GM12878 (cell line): ENCODE measurements at regions not wholly inside any gene's neighbourhood (a gene's known extent, or its start where the extent isn't known, plus 50 kb on each side); places are given as distances from the start of the nearest gene placed in this dataset.

ENCODE experiments used
- ATAC-seq: fragments of 200-7000 bp; cut with Tn5 transposase; 3 replicates; pipeline ENCODE4 v1.9.1; 2020; ENCODE audit warnings: mild to moderate bottlenecking, moderate library complexity
- BruUV-seq: library from RNA; stranded (reverse); fragments of 400-500 nt; replicated peaks from 2 replicates; lab custom pipeline; 2021; lab: Mats Ljungman, UMichigan
- CTCF ChIA-PET: fragments of 300-600 bp; sonication (Branson Sonifier 250); formaldehyde crosslinking; extraction: SDS; loops from one replicate; lab custom pipeline; 2021; ENCODE audit warnings: inconsistent platforms; lab: Yijun Ruan, JAX
- POLR2A ChIA-PET: fragments of 350-600 bp; formaldehyde crosslinking; extraction: SDS; loops from one replicate; lab custom pipeline; 2021; ENCODE audit warnings: inconsistent platforms; lab: Charles Lee
- RAD21 ChIA-PET: fragments of 300-600 bp; sonication (Branson Sonifier 250); formaldehyde crosslinking; loops from one replicate; lab custom pipeline; 2023; ENCODE audit warnings: antibody characterized with exemption; ENCODE audit not compliant: unreplicated experiment; lab: Charles Lee
- SMC1A ChIA-PET: fragments of 300-600 bp; sonication (Branson Sonifier 250); formaldehyde crosslinking; loops from one replicate; lab custom pipeline; 2023; ENCODE audit not compliant: unreplicated experiment, uncharacterized antibody; lab: Charles Lee
- DNase-seq: peaks from one replicate; pipeline ENCODE4 v3.0.0-alpha.2; 2011; ENCODE audit warnings: low read depth, low spot score
- FAIRE-seq: peaks from 3 replicates; lab custom pipeline; 2011; peaks lifted over from hg19 to GRCh38; lab: Jason Lieb, UNC
- H2AFZ ChIP-seq: 2 replicates; pipeline ENCODE4 v1.6.0; 2011; ENCODE audit warnings: low read depth, low read length, control low read depth; ENCODE audit not compliant: control insufficient read depth
- H3K27ac ChIP-seq: 2 replicates; pipeline ENCODE4 v1.5.1; 2011; ENCODE audit warnings: control low read depth; ENCODE audit not compliant: control insufficient read depth, insufficient read depth
- H3K27me3 ChIP-seq, 2 experiments: replicated peaks in 1 of 2; 2 replicates each; pipeline versions ENCODE4 v1.6.0 to v1.6.1; 2011; ENCODE audit warnings: low read length in 1 of 2; ENCODE audit not compliant: control insufficient read depth in 2 of 2, insufficient read depth in 2 of 2
- H3K36me3 ChIP-seq, 2 experiments: 2 replicates each; pipeline ENCODE4 v1.5.1; 2011; ENCODE audit warnings: low read length in 1 of 2; ENCODE audit not compliant: control insufficient read depth in 2 of 2, insufficient read depth in 2 of 2
- H3K4me1 ChIP-seq: 2 replicates; pipeline ENCODE4 v1.6.1; 2011; ENCODE audit warnings: mild to moderate bottlenecking, low read length, moderate library complexity, mixed read lengths; ENCODE audit not compliant: control insufficient read depth, insufficient read depth
- H3K4me2 ChIP-seq: 2 replicates; pipeline ENCODE4 v1.6.0; 2011; ENCODE audit warnings: control low read depth; ENCODE audit not compliant: control insufficient read depth, insufficient read depth
- H3K4me3 ChIP-seq: fragments of 200-600 bp; sonication (generic); 2 replicates; pipeline ENCODE4 v1.5.1; 2016
- H3K79me2 ChIP-seq: 2 replicates; pipeline ENCODE4 v1.6.0; 2011; ENCODE audit warnings: low read length; ENCODE audit not compliant: control insufficient read depth, insufficient read depth
- H3K9ac ChIP-seq: 2 replicates; pipeline ENCODE4 v1.8.0; 2011; ENCODE audit warnings: low read length, control low read depth, mixed read lengths; ENCODE audit not compliant: control insufficient read depth, insufficient read depth
- H3K9me3 ChIP-seq: replicated peaks from 3 replicates; pipeline ENCODE4 v1.5.1; 2011; ENCODE audit warnings: mild to moderate bottlenecking, low read length; ENCODE audit not compliant: control insufficient read depth, insufficient read depth
- H4K20me1 ChIP-seq: 2 replicates; pipeline ENCODE4 v1.6.0; 2011; ENCODE audit not compliant: control insufficient read depth, insufficient read depth
- BACH1 ChIP-seq: fragments of 450-650 bp; IDR thresholded peaks from 2 replicates; pipeline ENCODE4 v1.6.1; 2017; ENCODE audit warnings: mild to moderate bottlenecking, borderline replicate concordance
- CREB1 ChIP-seq: IDR thresholded peaks from 2 replicates; pipeline ENCODE4 v1.6.1; 2012; ENCODE audit warnings: low read depth, mild to moderate bottlenecking, inconsistent platforms
- EGR1 ChIP-seq, 2 experiments: IDR thresholded peaks; 1 replicate in 1 of 2; 2 replicates in 1 of 2; pipeline ENCODE4 v1.6.1; 2011 to 2012; ENCODE audit warnings: low read depth in 2 of 2, low read length in 2 of 2, borderline replicate concordance in 1 of 2, mild to moderate bottlenecking in 1 of 2, moderate library complexity in 1 of 2
- EZH2 ChIP-seq: IDR thresholded peaks from 2 replicates; pipeline ENCODE4 v1.6.1; 2012; ENCODE audit warnings: low read depth, mild to moderate bottlenecking, control low read depth, inconsistent platforms, low read length, borderline replicate concordance; ENCODE audit not compliant: control insufficient read depth
- HCFC1 ChIP-seq: fragments of 150-350 bp; IDR thresholded peaks from 2 replicates; pipeline ENCODE4 v1.6.1; 2014; ENCODE audit warnings: low read length
- IKZF2 ChIP-seq, 2 experiments: fragments of 450-650 bp; IDR thresholded peaks; 2 replicates each; pipeline ENCODE4 v1.6.1; 2017; ENCODE audit warnings: mild to moderate bottlenecking in 2 of 2, moderate library complexity in 2 of 2
- IRF4 ChIP-seq: IDR thresholded peaks from 2 replicates; pipeline ENCODE4 v1.6.1; 2011; ENCODE audit warnings: low read depth, low read length
- KDM1A ChIP-seq: fragments of 200-600 bp; sonication (generic); IDR thresholded peaks from 2 replicates; pipeline ENCODE4 v1.6.1; 2016; ENCODE audit warnings: borderline replicate concordance
- KLF5 ChIP-seq: fragments of 450-650 bp; IDR thresholded peaks from 2 replicates; pipeline ENCODE4 v1.6.1; 2014; ENCODE audit warnings: mild to moderate bottlenecking; ENCODE audit not compliant: partially characterized antibody
- PRDM15 ChIP-seq: fragments of 450-650 bp; formaldehyde crosslinking; IDR thresholded peaks from 2 replicates; pipeline ENCODE4 v1.4.0; 2020; ENCODE audit warnings: mild to moderate bottlenecking, moderate library complexity
- RCOR1 ChIP-seq: conservative IDR thresholded peaks from 2 replicates; pipeline ENCODE4 v1.6.1; 2012; ENCODE audit warnings: low read depth, low read length, improper control_type of control experiment
- SRF ChIP-seq, 2 experiments: IDR thresholded peaks; 2 replicates each; pipeline ENCODE4 v1.6.1; 2011; ENCODE audit warnings: low read depth in 2 of 2, low read length in 2 of 2, mild to moderate bottlenecking in 1 of 2, moderate library complexity in 1 of 2
- SUPT20H ChIP-seq: IDR thresholded peaks from 2 replicates; pipeline ENCODE4 v1.6.1; 2011; ENCODE audit warnings: low read depth, mild to moderate bottlenecking, low read length, moderate library complexity, borderline replicate concordance; ENCODE audit not compliant: control insufficient read depth
- TCF12 ChIP-seq: IDR thresholded peaks from 2 replicates; pipeline ENCODE4 v1.6.1; 2011; ENCODE audit warnings: low read depth, mild to moderate bottlenecking, low read length
- WRNIP1 ChIP-seq: IDR thresholded peaks from 2 replicates; pipeline ENCODE4 v1.6.1; 2011; ENCODE audit warnings: low read depth, low read length, improper control_type of control experiment, borderline replicate concordance
- ZNF622 ChIP-seq: fragments of 450-650 bp; IDR thresholded peaks from 2 replicates; pipeline ENCODE4 v1.6.1; 2017; ENCODE audit warnings: mild to moderate bottlenecking, inconsistent platforms
- WGBS: methylation state at CpG from one replicate; pipeline ENCODE4 v1.1.6; 2016; ENCODE audit warnings: low lambda C conversion rate; ENCODE audit not compliant: insufficient replicate concordance, insufficient coverage; ENCODE audit errors: missing lambda C conversion rate; 5-methylcytosine and 5-hydroxymethylcytosine counted together
- in situ Hi-C: fragments of 300-500 bp; cut with MboI; formaldehyde crosslinking; loops from 9 replicates; pipeline ENCODE4 v1.14.3; 2018; ENCODE audit warnings: mixed read lengths
- intact Hi-C: fragments of 100-400 bp; cut with micrococcal nuclease; formaldehyde crosslinking; loops from one replicate; pipeline ENCODE4 v1.14.2; 2022; ENCODE audit not compliant: unreplicated experiment

GRCh38 chr7:12092499-12093130, 118.5 kb upstream of the TMEM106B start:
- DNase-seq (no peak), ATAC-seq (no peak), FAIRE-seq (no peak)
- Histone ChIP-seq H2AFZ (no peak overlapping the region), H3K4me1 (no peaks in the 10 kb centered on the region), H4K20me1 (no peaks in the 10 kb centered on the region), H3K9me3 (no peaks in the 10 kb centered on the region), H3K79me2 (no peaks in the 10 kb centered on the region), H3K9ac (no peak overlapping the region), H3K27me3 (no peaks in the 10 kb centered on the region), H3K4me2 (no peak overlapping the region), H3K4me3 (no peak overlapping the region), H3K27ac (no peak overlapping the region), H3K36me3 (no peaks in the 10 kb centered on the region)
- in situ Hi-C loops: no loop called here
- TF ChIP-seq CREB1: no peak
- no peak for TF ChIP-seq RCOR1
- TF ChIP-seq IKZF2 (IDR thresholded peaks at IDR 0.05): no peak
- no peak for TF ChIP-seq KLF5
- POLR2A ChIA-PET: no interaction called here
- BruUV-seq: no TSS peak
- SMC1A ChIA-PET: no interaction called here
- intact Hi-C loops: no loop called here
- RAD21 ChIA-PET: no interaction called here
- CTCF ChIA-PET: interaction anchor here (1.5 kb wide), 1 partner anchor 20 kb away, joined by 3 read pairs; no protein-coding TSS in a partner anchor
- 62% methylated on average over 5 of the region's 5 CpGs for WGBS

GRCh38 chr7:12093365-12093764, 117.7 kb upstream of the TMEM106B start:
- no peaks in the 10 kb centered on the region for H3K36me3 ChIP-seq
- no peaks in the 10 kb centered on the region for H3K27me3 ChIP-seq
- H3K27ac ChIP-seq: no peak overlapping the region
- BruUV-seq: no TSS peak
- H3K4me1 ChIP-seq: no peaks in the 10 kb centered on the region
- RAD21 ChIA-PET: interaction anchor here (0.9 kb wide), 1 partner anchor 22 kb away, joined by 3 read pairs; no protein-coding TSS in a partner anchor
- POLR2A ChIA-PET: no interaction called here
- SMC1A ChIA-PET: no interaction called here
- ATAC-seq (no peak), FAIRE-seq (no peak), DNase-seq (no peak)
- H4K20me1 ChIP-seq: no peaks in the 10 kb centered on the region
- no peaks in the 10 kb centered on the region for H3K9me3 ChIP-seq
- no peak overlapping the region for H3K4me2 ChIP-seq
- H3K4me3 ChIP-seq: no peak overlapping the region
- in situ Hi-C loops: no loop called here
- intact Hi-C loops: no loop called here
- 53% methylated on average over 1 of the region's 1 CpG for WGBS
- H2AFZ ChIP-seq: no peak overlapping the region
- CTCF ChIA-PET: no interaction called here
- no peak overlapping the region for H3K9ac ChIP-seq
- H3K79me2 ChIP-seq: no peaks in the 10 kb centered on the region
- TF ChIP-seq BACH1: no peak
- no peak for TF ChIP-seq KDM1A
- no peak for TF ChIP-seq SUPT20H
- TF ChIP-seq IRF4: no peak
- TF ChIP-seq SRF (IDR thresholded peaks at IDR 0.05; ENCODE audit: low read depth in 2 of 2, low read length in 2 of 2): no peak
- TF ChIP-seq HCFC1: no peak
- no peak for TF ChIP-seq EZH2
- no peak for TF ChIP-seq ZNF622
- no peak for TF ChIP-seq PRDM15 (CRISPR knock-in tag)
- no peak for TF ChIP-seq TCF12
- no peak for TF ChIP-seq WRNIP1
- no peak for TF ChIP-seq EGR1 (IDR thresholded peaks at IDR 0.05; ENCODE audit: borderline replicate concordance in 1 of 2, low read depth in 2 of 2, low read length in 2 of 2)
